T-cell (primary cell): ENCODE measurements at regions not wholly inside any gene's neighbourhood (a gene's known extent, or its start where the extent isn't known, plus 50 kb on each side); places are given as distances from the start of the nearest gene placed in this dataset.

Experiments
- ATAC-seq, 4 experiments: fragments of 200-7000 bp in 3 of 4; fragments of 150-1000 bp in 1 of 4; cut with Tn5 transposase; replicated peaks in 1 of 4; 1 replicate in 3 of 4; 2 replicates in 1 of 4; pipeline ENCODE4 v1.10.0; 2021; ENCODE audit warnings: moderate library complexity in 3 of 4, mild to moderate bottlenecking in 2 of 4, moderate number of reproducible peaks in 1 of 4
- CTCF ChIA-PET, 2 donors: fragments of 300-600 bp; sonication (Branson Sonifier 250); formaldehyde crosslinking; loops; one replicate each; lab custom pipeline; 2022; ENCODE audit warnings: antibody characterized with exemption in 2 of 2; lab: Charles Lee
- POLR2A ChIA-PET, 2 donors: fragments of 300-600 bp; sonication (Branson Sonifier 250); formaldehyde crosslinking; loops; one replicate each; lab custom pipeline; 2022; ENCODE audit warnings: antibody characterized with exemption in 2 of 2; lab: Charles Lee
- DNase-seq, 35 experiments: peaks; one replicate each; pipeline versions ENCODE4 v3.0.0 to v3.0.0-alpha.2; 2013 to 2023
- H3K27ac ChIP-seq: one replicate; pipeline ENCODE4 v1.5.1; 2013; ENCODE audit warnings: low read length
- H3K27me3 ChIP-seq, 2 experiments: replicated peaks in 1 of 2; 1 replicate in 1 of 2; 2 replicates in 1 of 2; pipeline versions ENCODE4 v1.6.1 to v1.7.0; 2013; ENCODE audit warnings: low read length in 1 of 2, mixed read lengths in 1 of 2; ENCODE audit not compliant: control insufficient read depth in 2 of 2, insufficient read depth in 2 of 2; ENCODE audit errors: extremely low read depth in 1 of 2
- H3K36me3 ChIP-seq, 2 donors: 1 replicate in 1 of 2; 2 replicates in 1 of 2; pipeline versions ENCODE4 v1.6.1 to v1.7.0; 2013; ENCODE audit warnings: low read length in 1 of 2; ENCODE audit not compliant: control insufficient read depth in 2 of 2, insufficient read depth in 1 of 2; ENCODE audit errors: extremely low read depth in 1 of 2
- H3K4me1 ChIP-seq, 2 experiments: 1 replicate in 1 of 2; 2 replicates in 1 of 2; pipeline versions ENCODE4 v1.6.1 to v1.7.0; 2013; ENCODE audit warnings: low read length in 2 of 2, mixed read lengths in 1 of 2; ENCODE audit not compliant: insufficient read depth in 2 of 2, control insufficient read depth in 1 of 2; ENCODE audit errors: extremely low read depth in 1 of 2
- H3K4me3 ChIP-seq, 2 donors: 1 replicate in 1 of 2; 2 replicates in 1 of 2; pipeline versions ENCODE4 v1.5.1 to v1.7.0; 2013; ENCODE audit warnings: mild to moderate bottlenecking in 2 of 2, low read length in 1 of 2, moderate library complexity in 1 of 2; ENCODE audit not compliant: control insufficient read depth in 1 of 2; ENCODE audit errors: extremely low read depth in 1 of 2
- H3K9me3 ChIP-seq: 2 replicates; pipeline ENCODE4 v1.7.0; 2013
- H3K27ac Mint-ChIP-seq, 2 donors: one replicate each; pipeline ENCODE4 v1.8.0; 2020 to 2021; ENCODE audit warnings: mild to moderate bottlenecking in 2 of 2, mixed read lengths in 2 of 2
- H3K27me3 Mint-ChIP-seq, 2 donors: one replicate each; pipeline ENCODE4 v1.8.0; 2021 to 2022; ENCODE audit warnings: mixed read lengths in 2 of 2
- H3K36me3 Mint-ChIP-seq: one replicate; pipeline ENCODE4 v1.8.0; 2021; ENCODE audit warnings: mixed read lengths
- H3K4me1 Mint-ChIP-seq, 3 donors: one replicate each; pipeline ENCODE4 v1.8.0; 2020 to 2022; ENCODE audit warnings: mixed read lengths in 3 of 3, mild to moderate bottlenecking in 1 of 3
- H3K4me3 Mint-ChIP-seq, 3 donors: one replicate each; pipeline ENCODE4 v1.8.0; 2020 to 2022; ENCODE audit warnings: mild to moderate bottlenecking in 3 of 3, mixed read lengths in 3 of 3, moderate library complexity in 3 of 3
- H3K9me3 Mint-ChIP-seq, 3 donors: one replicate each; pipeline ENCODE4 v1.8.0; 2020 to 2022; ENCODE audit warnings: mixed read lengths in 3 of 3
- WGBS: methylation state at CpG from one replicate; pipeline ENCODE4 v1.1.5; 2013; ENCODE audit warnings: missing lambda C conversion rate; ENCODE audit not compliant: insufficient coverage; 5-methylcytosine and 5-hydroxymethylcytosine counted together

GRCh38 chr3:55405436-55405835, 81.7 kb downstream of the WNT5A start:
- no peak for ATAC-seq
- Mint-ChIP-seq H3K4me3 (no peak overlapping the region), H3K4me1 (no peaks in the 10 kb centered on the region), H3K27ac (no peak overlapping the region), H3K36me3 (no peaks in the 10 kb centered on the region), H3K9me3 (peaks cover 0 to 16% (median 5%) of the 10 kb centered on the region in 3 donors), H3K27me3 (no peaks in the 10 kb centered on the region)
- ChIA-PET POLR2A (no interaction called here), CTCF (no interaction called here)
- Histone ChIP-seq H3K27me3 (no peaks in the 10 kb centered on the region), H3K4me3 (no peak overlapping the region), H3K4me1 (no peaks in the 10 kb centered on the region), H3K36me3 (no peaks in the 10 kb centered on the region), H3K27ac (no peak overlapping the region), H3K9me3 (no peaks in the 10 kb centered on the region)
- WGBS, result 61% methylated on average over 3 of the region's 8 CpGs
- no peak for DNase-seq

DNA sequence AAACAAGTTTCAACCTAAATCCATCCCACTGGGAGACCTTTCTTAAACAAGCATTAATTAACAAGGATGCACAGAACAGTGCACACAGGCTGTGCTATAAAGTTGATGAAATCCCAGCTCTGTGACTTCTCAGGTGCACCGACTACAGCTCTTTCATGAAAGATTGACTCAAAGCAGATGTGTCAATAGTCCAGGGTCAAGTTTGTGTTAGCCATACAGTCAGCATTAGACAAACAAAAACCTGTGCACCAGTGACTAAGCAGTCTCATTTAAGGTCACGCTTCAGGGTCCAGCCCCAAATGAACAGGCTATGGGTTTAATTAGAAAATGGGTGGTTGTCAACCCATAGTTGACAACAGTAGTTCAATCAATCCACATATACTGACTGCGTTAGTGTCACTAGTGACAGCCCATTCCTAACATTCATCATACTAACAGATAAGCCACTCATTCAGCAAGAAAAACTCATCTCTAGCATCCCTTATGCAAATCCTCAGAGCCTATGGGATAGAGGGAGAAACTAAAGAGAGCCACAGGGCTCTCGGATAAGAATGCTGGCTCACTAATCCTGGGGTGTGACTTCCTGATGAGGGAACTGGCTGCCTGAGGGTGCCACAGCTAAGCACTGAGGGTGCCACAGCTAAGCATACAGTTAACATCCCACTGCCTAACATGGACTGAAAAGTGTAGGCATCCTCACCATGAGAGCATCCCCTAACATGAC, 84.1 kb downstream of the WNT5A start:
- H3K4me1 ChIP-seq, result no peaks in the 10 kb centered on the region
- H3K27ac Mint-ChIP-seq, result no peak overlapping the region
- H3K27me3 Mint-ChIP-seq, result no peaks in the 10 kb centered on the region
- H3K36me3 ChIP-seq, result no peaks in the 10 kb centered on the region
- no peaks in the 10 kb centered on the region for H3K36me3 Mint-ChIP-seq
- DNase-seq (no peak), ATAC-seq (no peak)
- no CpG with 5 or more reads among the region's 4 CpGs for WGBS
- H3K4me1 Mint-ChIP-seq, result no peaks in the 10 kb centered on the region
- H3K4me3 ChIP-seq, result no peak overlapping the region
- CTCF ChIA-PET, result no interaction called here
- no peak overlapping the region for H3K27ac ChIP-seq
- H3K9me3 ChIP-seq, result no peaks in the 10 kb centered on the region
- POLR2A ChIA-PET, result no interaction called here
- no peak overlapping the region for H3K4me3 Mint-ChIP-seq
- H3K27me3 ChIP-seq, result no peaks in the 10 kb centered on the region
- H3K9me3 Mint-ChIP-seq, result peaks cover 4 to 16% (median 5%) of the 10 kb centered on the region in 3 donors

- Histone ChIP-seq H3K27me3 (no peaks in the 10 kb centered on the region), H3K4me1 (no peaks in the 10 kb centered on the region), H3K36me3 (no peaks in the 10 kb centered on the region), H3K9me3 (no peaks in the 10 kb centered on the region), H3K4me3 (no peak overlapping the region), H3K27ac (no peak overlapping the region)
- Mint-ChIP-seq H3K27ac (no peak overlapping the region), H3K9me3 (peaks cover 0 to 4% (median 0%) of the 10 kb centered on the region in 3 donors), H3K36me3 (no peaks in the 10 kb centered on the region), H3K4me1 (no peaks in the 10 kb centered on the region), H3K4me3 (no peak overlapping the region), H3K27me3 (no peaks in the 10 kb centered on the region)
- POLR2A ChIA-PET, result no interaction called here
- ATAC-seq (no peak), DNase-seq (no peak)
- CTCF ChIA-PET, result no interaction called here
Observed at GRCh38 chr3:55380561-55380960, 106.5 kb downstream of the WNT5A start.

DNA sequence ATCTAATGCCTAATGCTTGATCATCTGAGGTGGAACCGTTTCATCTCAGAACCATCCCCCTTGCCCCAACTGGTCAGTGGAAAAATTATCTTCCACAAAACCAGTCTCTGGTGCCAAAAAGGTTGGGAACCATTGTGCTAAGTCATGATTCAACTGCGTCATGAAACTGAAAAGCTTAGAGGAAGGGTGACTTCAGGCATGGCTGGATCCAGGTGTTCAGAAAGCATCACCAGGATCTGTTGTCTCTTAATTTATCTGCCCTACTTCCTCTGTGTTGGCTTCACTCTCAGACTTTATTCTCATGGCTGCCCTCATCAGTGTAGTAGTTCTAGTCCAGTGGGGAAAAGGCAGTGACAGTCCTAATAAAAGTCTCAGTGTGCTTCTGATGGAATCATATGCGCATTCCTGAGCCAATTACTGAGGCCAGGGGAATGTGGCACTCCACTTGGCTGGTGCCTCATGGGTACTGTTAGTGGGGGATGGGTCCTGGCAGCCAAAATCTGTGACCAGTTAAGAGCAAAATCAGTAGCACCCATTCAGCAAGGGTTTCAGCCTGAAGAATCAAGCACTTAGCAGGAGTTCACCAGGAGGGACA, 110.3 kb downstream of the WNT5A start:
- POLR2A ChIA-PET, result interaction anchor here in 1 of 2 donors (0.5 kb wide), 1 partner anchor 236 kb away, joined by 4 read pairs; no protein-coding TSS in a partner anchor
- WGBS, result 83% methylated on average over 1 of the region's 3 CpGs

GRCh38 chr3:55373423-55373822, 113.7 kb downstream of the WNT5A start:
- Histone ChIP-seq H3K36me3 (no peaks in the 10 kb centered on the region), H3K27ac (no peak overlapping the region), H3K4me1 (no peaks in the 10 kb centered on the region), H3K27me3 (peaks cover 0 to 6% of the 10 kb centered on the region in 2 experiments), H3K4me3 (no peak overlapping the region), H3K9me3 (no peaks in the 10 kb centered on the region)
- CTCF ChIA-PET, result no interaction called here
- POLR2A ChIA-PET, result no interaction called here
- Mint-ChIP-seq H3K4me3 (no peak overlapping the region), H3K4me1 (no peaks in the 10 kb centered on the region), H3K27ac (no peak overlapping the region), H3K36me3 (no peaks in the 10 kb centered on the region), H3K27me3 (peaks cover 0 to 4% of the 10 kb centered on the region in 2 donors), H3K9me3 (peaks cover 0 to 10% (median 0%) of the 10 kb centered on the region in 3 donors)
- WGBS, result 94% methylated on average over 2 of the region's 5 CpGs
- no peak for ATAC-seq
- no peak for DNase-seq

More for the DNA sequence above, 110.3 kb downstream of the WNT5A start:
- CTCF ChIA-PET, result no interaction called here
- ATAC-seq (no peak), DNase-seq (no peak)
- no peak overlapping the region for H3K27ac ChIP-seq
- peaks cover 0 to under 1% of the 10 kb centered on the region in 2 experiments for H3K27me3 ChIP-seq
- Mint-ChIP-seq H3K27me3 (peaks cover 0 to 4% of the 10 kb centered on the region in 2 donors), H3K27ac (no peak overlapping the region), H3K4me3 (no peak overlapping the region), H3K9me3 (peaks cover 0 to 10% (median 0%) of the 10 kb centered on the region in 3 donors), H3K4me1 (no peaks in the 10 kb centered on the region), H3K36me3 (no peaks in the 10 kb centered on the region)
- no peaks in the 10 kb centered on the region for H3K36me3 ChIP-seq
- no peaks in the 10 kb centered on the region for H3K9me3 ChIP-seq
- H3K4me3 ChIP-seq, result no peak overlapping the region
- H3K4me1 ChIP-seq, result no peaks in the 10 kb centered on the region

GRCh38 chr3:55370272-55370671, 116.8 kb downstream of the WNT5A start:
- Mint-ChIP-seq H3K27me3 (peaks cover 0 to 4% of the 10 kb centered on the region in 2 donors), H3K4me1 (no peaks in the 10 kb centered on the region), H3K27ac (no peak overlapping the region), H3K36me3 (no peaks in the 10 kb centered on the region), H3K9me3 (peaks cover 0 to 10% (median 0%) of the 10 kb centered on the region in 3 donors), H3K4me3 (no peak overlapping the region)
- ChIA-PET POLR2A (no interaction called here), CTCF (no interaction called here)
- no peak for ATAC-seq
- DNase-seq, result no peak
- Histone ChIP-seq H3K27me3 (peaks cover 0 to 6% of the 10 kb centered on the region in 2 experiments), H3K36me3 (no peaks in the 10 kb centered on the region), H3K4me1 (no peaks in the 10 kb centered on the region), H3K4me3 (no peak overlapping the region), H3K27ac (no peak overlapping the region), H3K9me3 (no peaks in the 10 kb centered on the region)
- 90% methylated on average over 3 of the region's 12 CpGs for WGBS
